Omental fat pad (tissue), 3 donors: ENCODE measurements at regions not wholly inside any gene's neighbourhood (a gene's known extent, or its start where the extent isn't known, plus 50 kb on each side); places are given as distances from the start of the nearest gene placed in this dataset.

ENCODE experiments used
- ATAC-seq: fragments of 150-250 bp; one replicate; pipeline ENCODE4 v1.9.1; 2016; ENCODE audit warnings: mild to moderate bottlenecking, moderate library complexity; ENCODE audit not compliant: low FRiP score
- DNase-seq: peaks from one replicate; pipeline ENCODE4 v3.0.0-alpha.2; 2019; ENCODE audit warnings: low spot score
- CTCF ChIP-seq, 3 donors: fragments of 450-650 bp; IDR thresholded peaks; one replicate each; pipeline ENCODE4 v1.5.1; 2016 to 2017; ENCODE audit warnings: antibody characterized with exemption in 3 of 3, mild to moderate bottlenecking in 3 of 3, moderate library complexity in 2 of 3

DNA sequence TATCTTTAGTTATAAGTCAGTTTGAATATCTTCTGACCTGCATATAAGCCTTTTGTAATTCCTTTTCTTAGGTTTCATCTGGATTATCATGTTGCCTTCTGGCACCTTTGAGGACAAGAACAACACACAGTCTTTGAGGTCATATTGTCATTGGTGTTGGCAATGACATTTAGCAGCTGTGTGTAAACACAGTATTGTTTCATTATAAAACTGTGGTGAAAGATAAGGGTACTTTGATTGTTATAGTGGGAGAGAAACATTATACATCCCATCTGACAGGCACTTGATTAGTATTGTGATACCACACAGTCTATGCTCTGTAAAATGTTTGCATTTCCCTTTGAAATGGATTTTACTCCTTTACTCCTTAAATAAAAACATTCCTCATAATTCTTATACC is 313.5 kb downstream of the RPRM start:
- TF ChIP-seq CTCF (IDR thresholded peaks at IDR 0.05): no peak
- ATAC-seq (no peak), DNase-seq (no peak)

DNA sequence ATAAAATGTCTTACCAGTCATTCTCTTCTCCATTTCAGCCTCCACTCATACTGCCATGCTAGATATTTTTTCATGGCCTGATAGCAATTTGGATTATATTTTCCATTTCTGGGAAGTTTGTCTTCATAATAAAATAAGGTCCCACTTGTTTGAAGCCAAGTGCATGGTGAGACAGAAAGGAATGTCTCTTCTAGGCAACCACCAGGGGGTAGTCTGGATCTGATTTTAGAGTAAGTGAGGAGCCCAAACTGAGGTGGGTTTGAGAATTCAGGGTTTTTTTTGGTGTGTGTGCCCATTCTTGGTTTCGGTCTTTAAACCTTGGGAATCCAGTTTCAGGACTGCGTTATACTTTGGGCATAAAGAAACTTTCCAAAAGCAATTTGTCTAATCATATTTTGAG is 315.5 kb downstream of the RPRM start:
- ATAC-seq (no peak), DNase-seq (no peak)
- TF ChIP-seq CTCF (IDR thresholded peaks at IDR 0.05): no peak

DNA sequence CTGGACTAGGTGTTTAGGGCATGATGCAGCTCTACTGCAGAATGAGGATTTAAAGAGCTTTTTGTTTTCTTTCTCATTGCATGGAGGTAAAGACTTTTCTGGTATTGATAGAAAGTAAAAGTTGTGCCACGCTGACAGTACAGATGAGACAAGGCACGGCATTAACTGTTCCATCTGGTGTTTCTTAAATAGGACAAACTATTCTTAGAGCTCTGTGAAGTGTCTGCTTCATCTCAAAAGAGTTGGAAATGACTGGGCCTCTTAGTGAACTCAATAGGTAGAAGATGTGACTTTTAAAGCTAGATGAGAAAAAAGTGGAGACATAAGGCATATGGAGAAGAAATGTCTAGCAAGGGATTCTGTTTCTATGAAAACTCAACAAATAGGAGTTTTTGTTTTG is 321.8 kb downstream of the RPRM start:
- TF ChIP-seq CTCF (IDR thresholded peaks at IDR 0.05): no peak
- ATAC-seq (no peak), DNase-seq (no peak)

- no peak for TF ChIP-seq CTCF (IDR thresholded peaks at IDR 0.05)
- no peak for DNase-seq
- no peak for ATAC-seq
These were observed 326.5 kb downstream of the RPRM start for GRCh38 chr2:153152036-153152435.

GRCh38 chr2:153145470-153145978 is 333.0 kb downstream of the RPRM start:
- no peak for TF ChIP-seq CTCF (IDR thresholded peaks at IDR 0.05)
- ATAC-seq (no peak), DNase-seq (no peak)

- no peak for DNase-seq
- peak; percentile 64 for ATAC-seq
- no peak for TF ChIP-seq CTCF (IDR thresholded peaks at IDR 0.05)
These were observed 335.0 kb downstream of the RPRM start for GRCh38 chr2:153143540-153143939.

DNA sequence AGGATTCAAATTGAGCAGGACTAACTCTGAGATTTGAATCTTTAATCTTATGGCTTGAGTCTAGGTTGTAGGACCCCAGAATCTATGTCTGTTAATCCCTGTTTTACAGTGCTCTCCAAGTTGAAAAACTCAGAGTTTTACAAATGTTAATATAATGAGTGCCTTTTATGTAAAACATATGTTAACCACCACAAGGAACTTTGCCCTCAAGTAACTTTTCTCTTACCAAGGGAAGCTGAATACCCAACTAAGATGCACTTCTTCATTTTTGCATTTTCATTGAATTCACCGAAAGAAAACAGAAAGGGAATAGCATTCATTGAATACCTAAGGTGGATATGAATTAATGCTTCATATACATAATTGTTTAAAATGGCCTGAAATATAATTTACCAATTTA is 338.1 kb downstream of the RPRM start:
- TF ChIP-seq CTCF (IDR thresholded peaks at IDR 0.05): no peak
- DNase-seq (no peak), ATAC-seq (no peak)
